ENCODE measurements at regions not wholly inside any gene's neighbourhood (a gene's known extent, or its start where the extent isn't known, plus 50 kb on each side); places are given as distances from the start of the nearest gene placed in this dataset.
"Not testable (repeated sequence)": the region's sequence is repeated elsewhere in the genome, so short reads cannot be mapped to it uniquely, and the experiment has no call there.

- TF ChIP-seq, protein P1, sequence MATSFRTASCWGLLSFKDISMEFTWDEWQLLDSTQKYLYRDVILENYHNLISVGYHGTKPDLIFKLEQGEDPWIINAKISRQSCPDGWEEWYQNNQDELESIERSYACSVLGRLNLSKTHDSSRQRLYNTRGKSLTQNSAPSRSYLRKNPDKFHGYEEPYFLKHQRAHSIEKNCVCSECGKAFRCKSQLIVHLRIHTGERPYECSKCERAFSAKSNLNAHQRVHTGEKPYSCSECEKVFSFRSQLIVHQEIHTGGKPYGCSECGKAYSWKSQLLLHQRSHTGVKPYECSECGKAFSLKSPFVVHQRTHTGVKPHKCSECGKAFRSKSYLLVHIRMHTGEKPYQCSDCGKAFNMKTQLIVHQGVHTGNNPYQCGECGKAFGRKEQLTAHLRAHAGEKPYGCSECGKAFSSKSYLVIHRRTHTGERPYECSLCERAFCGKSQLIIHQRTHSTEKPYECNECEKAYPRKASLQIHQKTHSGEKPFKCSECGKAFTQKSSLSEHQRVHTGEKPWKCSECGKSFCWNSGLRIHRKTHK (tag by site-specific recombination; IDR thresholded peaks at IDR 0.05), result not testable (repeated sequence)
- TF ChIP-seq CTCF (tag by site-specific recombination; IDR thresholded peaks at IDR 0.05); ZNF660 (tag by site-specific recombination; IDR thresholded peaks at IDR 0.05); ZNF426 (tag by site-specific recombination; IDR thresholded peaks at IDR 0.05); ZBTB10 (tag by site-specific recombination; IDR thresholded peaks at IDR 0.05); ZNF24 (tag by site-specific recombination; IDR thresholded peaks at IDR 0.05); KLF1 (tag by site-specific recombination; IDR thresholded peaks at IDR 0.05); ZNF639 (tag by site-specific recombination; IDR thresholded peaks at IDR 0.05); ZNF621 (tag by site-specific recombination; IDR thresholded peaks at IDR 0.05); HIC1 (tag by site-specific recombination; IDR thresholded peaks at IDR 0.05); ZNF510 (tag by site-specific recombination; IDR thresholded peaks at IDR 0.05; ENCODE audit: insufficient replicate concordance): not testable (repeated sequence)
- TF ChIP-seq, protein P2, sequence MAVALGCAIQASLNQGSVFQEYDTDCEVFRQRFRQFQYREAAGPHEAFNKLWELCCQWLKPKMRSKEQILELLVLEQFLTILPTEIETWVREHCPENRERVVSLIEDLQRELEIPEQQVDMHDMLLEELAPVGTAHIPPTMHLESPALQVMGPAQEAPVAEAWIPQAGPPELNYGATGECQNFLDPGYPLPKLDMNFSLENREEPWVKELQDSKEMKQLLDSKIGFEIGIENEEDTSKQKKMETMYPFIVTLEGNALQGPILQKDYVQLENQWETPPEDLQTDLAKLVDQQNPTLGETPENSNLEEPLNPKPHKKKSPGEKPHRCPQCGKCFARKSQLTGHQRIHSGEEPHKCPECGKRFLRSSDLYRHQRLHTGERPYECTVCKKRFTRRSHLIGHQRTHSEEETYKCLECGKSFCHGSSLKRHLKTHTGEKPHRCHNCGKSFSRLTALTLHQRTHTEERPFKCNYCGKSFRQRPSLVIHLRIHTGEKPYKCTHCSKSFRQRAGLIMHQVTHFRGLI (tag by site-specific recombination; IDR thresholded peaks at IDR 0.05), result not testable (repeated sequence)
These were observed 109.7 kb downstream of the CDRT15L2 start for GRCh38 chr17:20689170-20689749.

Data from HEK293 (cell line).